ENCODE measurements at regions not wholly inside any gene's neighbourhood (a gene's known extent, or its start where the extent isn't known, plus 50 kb on each side); places are given as distances from the start of the nearest gene placed in this dataset.

GRCh38 chr13:105948143-105948542 is 587.3 kb downstream of the EFNB2 start:
- TF ChIP-seq MAX (IDR thresholded peaks at IDR 0.05; ENCODE audit: low read depth, low read length) (no peak), CTCF (IDR thresholded peaks at IDR 0.05; ENCODE audit: low read depth, low read length) (no peak)

Measured in NB4 (cell line).